Adrenal gland (tissue), 9 donors: ENCODE measurements at regions not wholly inside any gene's neighbourhood (a gene's known extent, or its start where the extent isn't known, plus 50 kb on each side); places are given as distances from the start of the nearest gene placed in this dataset.

Experiments used
- DNase-seq, 7 donors: peaks; one replicate each; pipeline ENCODE4 v3.0.0-alpha.2; 2019 to 2020
- H3K27ac ChIP-seq, 5 donors: fragments of 200-600 bp; sonication (generic) in 4 of 5; 1 replicate in 3 of 5; 2 replicates in 2 of 5; pipeline versions ENCODE4 v1.5.1 to v1.8.0; 2016 to 2020; ENCODE audit warnings: mild to moderate bottlenecking in 1 of 5
- H3K27me3 ChIP-seq: fragments of 200-600 bp; 2 replicates; pipeline ENCODE4 v1.8.0; 2021
- H3K36me3 ChIP-seq, 2 donors: fragments of 200-600 bp; replicated peaks in 1 of 2; 1 replicate in 1 of 2; 2 replicates in 1 of 2; pipeline versions ENCODE4 v1.5.1 to v1.8.0; 2018 to 2022
- H3K4me1 ChIP-seq, 2 donors: fragments of 200-600 bp; replicated peaks in 1 of 2; 1 replicate in 1 of 2; 2 replicates in 1 of 2; pipeline versions ENCODE4 v1.5.1 to v1.8.0; 2018 to 2021
- H3K4me3 ChIP-seq, 4 donors: fragments of 200-600 bp; sonication (generic) in 3 of 4; one replicate each; pipeline ENCODE4 v1.5.1; 2016 to 2018
- H3K9me3 ChIP-seq, 3 donors: fragments of 200-600 bp; sonication (generic) in 1 of 3; replicated peaks in 1 of 3; 1 replicate in 2 of 3; 2 replicates in 1 of 3; pipeline versions ENCODE4 v1.5.1 to v1.8.0; 2016 to 2021
- POLR2A ChIP-seq, 2 donors: fragments of 450-650 bp; IDR thresholded peaks; one replicate each; pipeline ENCODE4 v1.6.1; 2017; ENCODE audit warnings: antibody characterized with exemption in 2 of 2, mild to moderate bottlenecking in 2 of 2, moderate library complexity in 1 of 2
- WGBS, 4 donors: extraction: QIAGEN DNeasy Blood & Tissue Kit in 2 of 4; methylation state at CpG; one replicate each; pipeline versions ENCODE4 v1.1.5 to v1.1.7; 2013 to 2017; 5-methylcytosine and 5-hydroxymethylcytosine counted together
- intact Hi-C, 2 donors: fragments of 100-400 bp; cut with DNase I; formaldehyde crosslinking; loops; one replicate each; pipeline versions ENCODE4 v1.14.1 to v1.15.0; 2022 to 2023
- TF ChIP-seq, protein P1 (sequence below), 6 experiments: fragments of 450-650 bp in 4 of 6; fragments of 200-600 bp in 2 of 6; sonication (generic) in 1 of 6; IDR thresholded peaks; 1 replicate in 5 of 6; 2 replicates in 1 of 6; pipeline versions ENCODE4 v1.5.1 to v1.8.0; 2016 to 2021; ENCODE audit warnings: antibody characterized with exemption in 6 of 6, mild to moderate bottlenecking in 2 of 6, moderate library complexity in 1 of 6
- donor health status: healthy with polysubstance abuse.
- donor health status: Bipolar disorder and iron deficiency.
- donor health status: DM: yes; HTN: yes; CAD: no.
- donor health status: DM: no; HTN: no; CAD: no.
- donor health status: DM: no; HTN: no; CAD: no.

DNA sequence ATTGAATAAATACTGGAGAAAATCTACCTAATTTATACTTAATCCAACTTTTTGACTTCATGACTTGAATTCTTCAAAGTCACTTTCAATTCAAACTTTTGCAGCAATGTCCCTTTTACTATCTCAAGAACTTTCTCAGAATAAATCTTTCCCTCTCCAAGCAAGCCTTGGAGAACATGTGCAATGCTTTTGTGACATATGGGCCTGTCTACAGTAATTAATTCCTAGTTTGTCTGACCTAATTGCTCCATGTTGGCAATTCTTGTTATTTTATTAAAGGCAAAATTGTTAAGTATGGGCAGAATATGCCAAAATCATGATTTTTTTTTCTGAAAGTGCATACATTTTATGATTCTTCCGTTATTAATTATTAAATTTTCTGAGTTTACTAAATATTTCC lies 1115.3 kb downstream of the PDHA2 start:
- Histone ChIP-seq H3K4me3 (no peak overlapping the region), H3K27ac (no peak overlapping the region), H3K4me1 (no peaks in the 10 kb centered on the region), H3K9me3 (no peaks in the 10 kb centered on the region), H3K36me3 (no peaks in the 10 kb centered on the region), H3K27me3 (no peaks in the 10 kb centered on the region)
- DNase-seq = no peak
- intact Hi-C loops = no loop called here
- no peak for TF ChIP-seq POLR2A (IDR thresholded peaks at IDR 0.05)
- TF ChIP-seq, protein P1, sequence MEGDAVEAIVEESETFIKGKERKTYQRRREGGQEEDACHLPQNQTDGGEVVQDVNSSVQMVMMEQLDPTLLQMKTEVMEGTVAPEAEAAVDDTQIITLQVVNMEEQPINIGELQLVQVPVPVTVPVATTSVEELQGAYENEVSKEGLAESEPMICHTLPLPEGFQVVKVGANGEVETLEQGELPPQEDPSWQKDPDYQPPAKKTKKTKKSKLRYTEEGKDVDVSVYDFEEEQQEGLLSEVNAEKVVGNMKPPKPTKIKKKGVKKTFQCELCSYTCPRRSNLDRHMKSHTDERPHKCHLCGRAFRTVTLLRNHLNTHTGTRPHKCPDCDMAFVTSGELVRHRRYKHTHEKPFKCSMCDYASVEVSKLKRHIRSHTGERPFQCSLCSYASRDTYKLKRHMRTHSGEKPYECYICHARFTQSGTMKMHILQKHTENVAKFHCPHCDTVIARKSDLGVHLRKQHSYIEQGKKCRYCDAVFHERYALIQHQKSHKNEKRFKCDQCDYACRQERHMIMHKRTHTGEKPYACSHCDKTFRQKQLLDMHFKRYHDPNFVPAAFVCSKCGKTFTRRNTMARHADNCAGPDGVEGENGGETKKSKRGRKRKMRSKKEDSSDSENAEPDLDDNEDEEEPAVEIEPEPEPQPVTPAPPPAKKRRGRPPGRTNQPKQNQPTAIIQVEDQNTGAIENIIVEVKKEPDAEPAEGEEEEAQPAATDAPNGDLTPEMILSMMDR (IDR thresholded peaks at IDR 0.05) = no peak
- 59 to 84% (median 72%) methylated on average over 1 of the region's 1 CpG for WGBS, 4 donors

DNA sequence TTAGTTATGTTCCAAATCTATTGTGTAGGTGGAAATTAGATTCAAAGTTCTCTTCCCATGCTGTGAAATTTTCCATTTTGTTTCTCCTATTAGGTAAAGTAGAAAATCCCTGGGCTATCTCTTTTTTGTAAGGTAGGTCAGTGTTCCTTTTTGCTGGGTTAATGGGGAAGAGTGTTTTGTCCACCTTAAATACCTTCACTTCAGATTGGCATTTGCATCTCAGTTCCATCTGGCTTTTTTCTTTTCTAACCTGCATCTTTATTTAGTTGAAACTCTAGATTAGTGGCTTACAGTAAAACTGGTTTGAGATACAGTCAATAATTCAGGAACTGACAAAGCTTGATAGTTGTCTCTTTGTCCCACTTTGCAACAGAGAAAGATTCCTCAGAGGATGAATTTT lies 1115.8 kb downstream of the PDHA2 start:
- no peak for TF ChIP-seq POLR2A (IDR thresholded peaks at IDR 0.05)
- TF ChIP-seq, protein P1 (IDR thresholded peaks at IDR 0.05) = no peak
- intact Hi-C loops = no loop called here
- DNase-seq = no peak
- Histone ChIP-seq H3K4me1 (no peaks in the 10 kb centered on the region), H3K27ac (no peak overlapping the region), H3K9me3 (no peaks in the 10 kb centered on the region), H3K36me3 (no peaks in the 10 kb centered on the region), H3K4me3 (no peak overlapping the region), H3K27me3 (no peaks in the 10 kb centered on the region)

DNA sequence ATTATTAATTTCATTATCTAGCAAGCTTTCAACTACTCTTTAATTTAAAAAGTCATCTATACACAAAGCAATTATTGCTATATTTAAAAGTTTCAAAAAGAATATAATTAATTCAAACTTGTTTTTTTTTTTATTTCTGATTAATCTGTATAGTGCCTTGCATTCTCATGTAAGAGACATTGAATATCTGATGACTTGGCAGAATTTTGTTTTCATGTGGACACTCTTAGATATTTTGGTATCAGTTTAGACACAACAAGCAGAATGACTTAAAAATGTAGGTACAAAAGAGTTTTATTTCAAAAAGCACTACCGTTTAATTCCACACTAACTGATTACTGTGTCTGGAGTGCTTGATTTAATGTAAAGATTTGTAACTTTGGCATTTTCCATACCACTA lies 1129.6 kb downstream of the PDHA2 start:
- H3K27ac ChIP-seq = no peak overlapping the region
- H3K4me3 ChIP-seq = no peak overlapping the region
- H3K27me3 ChIP-seq = no peaks in the 10 kb centered on the region
- no peak for DNase-seq
- H3K4me1 ChIP-seq = no peaks in the 10 kb centered on the region
- TF ChIP-seq POLR2A (IDR thresholded peaks at IDR 0.05) = no peak
- 73 to 85% (median 81%) methylated on average over 1 of the region's 1 CpG for WGBS, 4 donors
- no peaks in the 10 kb centered on the region for H3K36me3 ChIP-seq
- intact Hi-C loops = no loop called here
- H3K9me3 ChIP-seq = no peaks in the 10 kb centered on the region

DNA sequence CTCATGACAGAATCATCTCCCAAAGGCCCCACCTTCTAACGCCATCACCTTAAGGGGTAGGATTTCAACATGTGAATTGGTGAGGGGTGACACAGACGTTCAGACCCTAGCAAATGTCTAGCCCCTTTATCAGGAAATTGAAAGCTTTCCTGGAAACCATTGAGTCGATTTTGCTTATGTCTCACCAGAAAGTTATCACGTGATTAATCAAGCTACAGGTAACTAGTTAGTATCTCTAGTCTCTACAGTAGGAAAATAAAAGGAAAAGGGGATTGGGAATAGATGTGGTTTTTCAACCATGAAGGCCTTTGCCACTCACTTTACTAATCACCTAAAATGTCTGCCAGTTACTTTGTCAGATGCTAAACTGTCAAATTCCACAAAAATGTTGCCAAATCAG lies 1133.0 kb downstream of the PDHA2 start:
- TF ChIP-seq POLR2A (IDR thresholded peaks at IDR 0.05) = no peak
- TF ChIP-seq, protein P1 (IDR thresholded peaks at IDR 0.05) = no peak
- intact Hi-C loops = no loop called here
- Histone ChIP-seq H3K4me3 (no peak overlapping the region), H3K9me3 (no peaks in the 10 kb centered on the region), H3K4me1 (no peaks in the 10 kb centered on the region), H3K36me3 (no peaks in the 10 kb centered on the region), H3K27me3 (no peaks in the 10 kb centered on the region), H3K27ac (no peak overlapping the region)
- WGBS, 4 donors = 67 to 76% (median 72%) methylated on average over 4 of the region's 4 CpGs
- DNase-seq = no peak

DNA sequence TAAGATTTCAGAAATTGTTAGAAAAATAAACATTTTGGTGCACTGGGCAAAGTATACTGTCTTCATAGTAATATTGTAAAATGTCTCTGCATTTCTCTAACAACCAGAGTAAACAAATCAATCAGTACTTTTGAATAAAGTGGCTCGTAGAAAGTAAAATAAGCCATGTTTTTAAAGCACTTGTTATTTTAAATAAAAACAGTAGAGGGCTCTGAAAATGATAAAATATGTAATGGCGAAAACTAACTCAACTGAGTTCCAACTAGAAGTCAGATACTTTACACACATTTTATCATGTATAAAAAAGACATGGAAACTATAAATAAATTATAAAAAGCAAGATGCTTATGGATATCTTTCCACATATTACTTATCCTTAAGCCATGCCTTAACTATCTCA lies 1134.4 kb downstream of the PDHA2 start:
- intact Hi-C loops = no loop called here
- H3K27ac ChIP-seq = no peak overlapping the region
- DNase-seq = no peak
- no peak for TF ChIP-seq POLR2A (IDR thresholded peaks at IDR 0.05)
- TF ChIP-seq, protein P1 (IDR thresholded peaks at IDR 0.05) = no peak
- H3K4me3 ChIP-seq = no peak overlapping the region
- WGBS, 4 donors = 37 to 54% (median 43%) methylated on average over 2 of the region's 2 CpGs
- H3K4me1 ChIP-seq = no peaks in the 10 kb centered on the region
- H3K36me3 ChIP-seq = no peaks in the 10 kb centered on the region
- H3K27me3 ChIP-seq = no peaks in the 10 kb centered on the region
- no peaks in the 10 kb centered on the region for H3K9me3 ChIP-seq
